ENCODE measurements at regions not wholly inside any gene's neighbourhood (a gene's known extent, or its start where the extent isn't known, plus 50 kb on each side); places are given as distances from the start of the nearest gene placed in this dataset.

DNA sequence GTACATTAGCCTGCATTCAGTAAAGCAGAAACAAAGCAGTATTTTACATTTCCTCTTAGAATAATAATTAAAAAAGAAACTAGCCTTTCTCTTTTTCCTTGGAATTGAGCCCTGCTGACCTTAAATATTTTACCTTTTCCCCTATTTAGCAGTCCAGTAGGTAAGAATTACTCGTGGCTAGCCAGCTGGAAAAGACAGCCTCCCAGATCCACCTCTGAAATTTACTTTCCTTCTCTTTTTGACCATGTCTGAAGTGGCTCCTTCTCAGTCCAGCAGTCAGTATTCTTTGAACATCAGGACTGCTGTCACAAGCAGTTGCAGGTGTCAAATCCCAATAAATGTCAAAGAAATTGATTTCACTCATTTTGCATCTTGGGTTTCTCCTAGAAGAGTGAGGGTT lies 311.5 kb upstream of the DCBLD2 start:
- DNase-seq (ENCODE audit: low read depth, low spot score) = no peak

DNA sequence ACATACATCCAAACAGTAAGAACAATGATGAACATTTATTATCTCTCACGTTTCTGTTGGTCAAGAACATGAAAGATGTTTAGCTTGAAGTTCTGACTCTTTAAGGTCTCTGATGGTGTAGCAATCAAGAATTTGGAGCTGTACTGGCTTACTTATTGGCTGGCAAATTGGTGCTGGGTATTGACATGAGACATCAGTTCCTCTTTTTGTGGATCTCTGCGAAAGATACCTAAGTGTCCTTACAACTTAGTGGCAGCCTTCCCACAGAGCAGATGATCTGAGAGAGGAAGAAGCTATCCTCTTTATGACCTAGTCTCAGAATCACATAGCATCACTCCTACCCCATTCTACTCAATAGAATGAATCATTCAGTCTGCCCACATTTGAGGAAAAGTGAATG lies 309.8 kb upstream of the DCBLD2 start:
- no peak for DNase-seq (ENCODE audit: low read depth, low spot score)

GRCh38 chr3:99199021-99199420 lies 297.5 kb upstream of the DCBLD2 start:
- DNase-seq (ENCODE audit: low read depth, low spot score) = no peak

- DNase-seq (ENCODE audit: low read depth, low spot score) = no peak
Measured at GRCh38 chr3:99191186-99191585, 289.7 kb upstream of the DCBLD2 start.

GRCh38 chr3:99188936-99189335 lies 287.4 kb upstream of the DCBLD2 start:
- no peak for DNase-seq (ENCODE audit: low read depth, low spot score)

DNA sequence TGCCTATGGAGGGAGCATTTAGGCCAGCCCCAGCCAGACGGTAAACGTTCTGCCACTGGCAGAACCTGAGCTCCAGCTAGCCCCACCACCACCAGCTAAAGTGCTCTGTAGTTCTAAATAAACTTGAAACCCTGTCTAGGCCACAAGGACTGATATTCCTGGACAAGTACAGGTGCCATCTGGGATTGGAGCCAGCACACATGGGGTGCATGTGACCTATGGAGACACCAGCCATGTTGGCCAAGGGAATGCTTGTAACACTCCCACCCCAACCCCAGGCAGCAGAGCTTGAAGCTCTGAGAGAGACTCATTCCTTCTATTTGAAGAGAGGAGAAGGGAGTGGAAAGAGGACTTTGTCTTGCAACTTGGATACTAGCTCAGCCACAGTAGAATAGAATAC lies 284.5 kb upstream of the DCBLD2 start:
- no peak for DNase-seq (ENCODE audit: low read depth, low spot score)

DNA sequence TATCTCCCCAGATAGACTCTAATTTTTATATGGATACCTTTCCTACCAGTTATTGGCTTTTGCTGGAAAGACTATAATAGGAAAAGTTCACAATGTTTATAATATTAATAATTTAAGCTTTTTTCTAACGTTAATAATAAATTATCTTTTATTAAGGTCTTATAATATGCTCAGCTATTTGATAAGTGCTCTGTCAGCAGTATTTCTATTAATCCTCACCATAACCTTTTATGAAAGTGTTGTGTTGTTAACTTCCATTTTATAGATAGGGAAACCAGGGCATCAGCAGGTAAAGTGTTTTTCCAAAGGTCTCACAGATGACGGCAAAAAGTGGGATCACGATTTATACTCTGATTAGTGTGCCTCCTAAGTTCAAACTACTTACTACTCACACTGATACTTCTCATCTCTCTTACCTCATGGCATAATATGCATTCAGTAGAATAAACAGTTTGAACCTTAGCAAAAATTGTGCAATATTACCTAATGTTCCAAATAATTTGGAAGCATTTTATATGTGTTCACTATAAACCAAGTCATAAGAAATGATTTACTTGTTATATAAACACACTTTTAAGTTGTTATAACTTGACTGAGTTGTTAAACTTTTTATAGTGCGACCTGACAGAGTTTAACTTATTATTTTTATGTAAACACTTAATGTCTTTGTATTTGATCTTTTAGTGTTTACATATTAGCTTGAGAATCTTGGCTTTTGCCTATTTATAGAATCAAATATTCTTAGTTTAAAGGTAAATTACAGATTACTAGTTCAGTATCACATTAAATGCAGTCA lies 274.9 kb upstream of the DCBLD2 start:
- no peak for DNase-seq (ENCODE audit: low read depth, low spot score)

DNA sequence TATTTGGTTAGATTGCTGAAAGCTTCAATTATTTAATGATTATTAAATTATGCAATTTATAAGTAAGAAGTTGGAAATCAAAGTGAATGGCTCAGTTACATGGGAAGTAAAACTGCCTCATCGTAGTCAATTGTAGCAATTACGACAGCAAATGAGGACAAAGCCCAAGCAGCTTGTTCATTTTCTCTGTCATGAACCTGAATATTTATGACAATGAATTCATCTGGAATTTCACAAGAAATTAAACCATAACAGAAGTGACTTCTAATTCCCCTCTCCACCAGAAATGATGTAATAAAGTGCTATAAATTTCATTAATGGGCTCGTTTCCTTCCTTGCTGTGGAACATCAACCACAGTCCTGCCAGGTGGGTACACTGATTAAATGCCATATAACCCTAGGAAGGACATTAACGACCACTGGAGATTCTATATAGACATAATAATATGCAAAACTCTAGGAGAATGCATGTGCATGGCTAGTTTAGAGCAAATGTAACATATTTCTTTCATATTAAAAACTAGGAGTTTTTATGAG lies 273.8 kb upstream of the DCBLD2 start:
- no peak for DNase-seq (ENCODE audit: low read depth, low spot score)

- DNase-seq (ENCODE audit: low read depth, low spot score) = peak; percentile 72
Measured at GRCh38 chr3:99172736-99173657, 271.5 kb upstream of the DCBLD2 start.

DNA sequence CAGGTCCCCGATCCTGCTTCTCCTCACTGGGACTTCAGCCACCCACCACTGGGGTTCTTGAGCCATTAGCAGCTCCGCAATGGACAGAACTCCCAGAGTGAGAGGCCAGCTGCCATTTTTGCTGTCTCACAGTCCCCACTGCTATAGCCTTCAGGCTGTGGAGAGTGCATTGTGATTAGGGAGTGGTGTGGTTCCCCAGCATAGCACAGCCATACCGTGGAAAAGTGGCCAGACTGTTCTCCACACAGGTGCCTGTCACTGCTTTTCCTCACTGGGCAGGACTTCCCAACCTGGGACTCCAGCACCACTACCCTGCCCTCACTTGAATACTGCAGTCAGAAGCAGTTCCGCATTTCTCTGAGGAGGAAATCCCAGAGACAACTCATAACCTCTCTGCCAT lies 270.3 kb upstream of the DCBLD2 start:
- no peak for DNase-seq (ENCODE audit: low read depth, low spot score)

GRCh38 chr3:99170867-99171517 lies 269.5 kb upstream of the DCBLD2 start:
- DNase-seq (ENCODE audit: low read depth, low spot score) = no peak

GRCh38 chr3:99167071-99167470 lies 265.6 kb upstream of the DCBLD2 start:
- no peak for DNase-seq (ENCODE audit: low read depth, low spot score)

DNA sequence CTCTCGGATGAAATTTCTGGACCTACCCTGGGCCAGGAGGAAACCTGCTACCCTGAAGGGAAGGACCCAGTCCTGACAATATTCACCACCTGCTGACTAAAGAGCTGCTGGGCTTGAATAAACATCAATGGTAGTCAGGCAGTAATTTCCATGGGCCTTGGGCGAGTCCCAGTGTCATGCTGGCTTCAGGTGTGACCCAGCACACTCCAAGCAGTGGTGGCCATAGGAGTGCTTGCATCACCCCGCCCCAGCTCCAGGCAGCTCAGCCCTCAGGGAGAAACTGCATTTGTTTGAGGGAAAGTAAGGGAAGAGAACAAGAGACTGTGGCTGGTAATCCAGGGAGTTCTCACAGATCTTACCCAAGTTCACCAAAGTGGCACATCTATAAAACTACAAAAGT lies 261.8 kb upstream of the DCBLD2 start:
- DNase-seq (ENCODE audit: low read depth, low spot score) = no peak

GRCh38 chr3:99159220-99159762 lies 257.8 kb upstream of the DCBLD2 start:
- no peak for DNase-seq (ENCODE audit: low read depth, low spot score)

- no peak for DNase-seq (ENCODE audit: low read depth, low spot score)
Measured at GRCh38 chr3:99145031-99145430, 243.5 kb upstream of the DCBLD2 start.

GRCh38 chr3:99143493-99143892 lies 242.0 kb upstream of the DCBLD2 start:
- DNase-seq (ENCODE audit: low read depth, low spot score) = no peak

DNA sequence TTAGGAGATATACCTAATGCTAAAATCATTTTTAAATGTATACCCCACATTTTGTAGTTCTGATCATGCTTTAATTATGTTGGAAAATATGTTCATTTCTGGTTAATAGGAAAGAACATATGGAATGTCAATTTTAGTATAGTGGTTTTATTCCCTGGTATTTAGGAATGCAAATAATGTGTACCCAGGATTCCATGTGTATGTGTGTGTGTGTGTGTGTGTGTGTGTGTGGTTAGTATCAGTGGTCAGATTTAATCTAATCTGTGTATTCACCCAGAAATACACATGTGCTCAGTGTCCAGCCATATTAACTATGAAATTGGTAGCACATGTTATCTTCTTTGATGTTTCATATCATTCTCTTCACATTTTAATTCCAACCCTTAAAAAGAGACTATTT lies 233.5 kb upstream of the DCBLD2 start:
- DNase-seq (ENCODE audit: low read depth, low spot score) = no peak

DNA sequence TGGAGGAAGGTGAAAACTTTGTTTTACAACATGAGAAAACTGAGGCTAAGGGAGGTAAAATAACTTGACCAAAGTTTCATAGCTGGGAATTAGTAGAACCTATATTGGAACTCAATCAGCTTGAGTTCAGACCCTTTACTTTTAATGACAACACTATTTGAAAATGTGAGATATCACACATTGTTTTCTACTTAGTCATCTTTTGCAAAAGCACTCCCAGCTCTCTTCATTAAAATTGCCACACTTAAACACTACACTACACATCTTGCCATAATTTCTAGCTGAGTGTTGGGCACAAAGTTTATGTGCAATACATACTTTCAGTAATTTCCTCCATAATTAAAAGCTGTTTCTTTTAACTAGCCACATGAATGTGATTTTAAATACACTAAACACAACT lies 230.4 kb upstream of the DCBLD2 start:
- no peak for DNase-seq (ENCODE audit: low read depth, low spot score)

DNA sequence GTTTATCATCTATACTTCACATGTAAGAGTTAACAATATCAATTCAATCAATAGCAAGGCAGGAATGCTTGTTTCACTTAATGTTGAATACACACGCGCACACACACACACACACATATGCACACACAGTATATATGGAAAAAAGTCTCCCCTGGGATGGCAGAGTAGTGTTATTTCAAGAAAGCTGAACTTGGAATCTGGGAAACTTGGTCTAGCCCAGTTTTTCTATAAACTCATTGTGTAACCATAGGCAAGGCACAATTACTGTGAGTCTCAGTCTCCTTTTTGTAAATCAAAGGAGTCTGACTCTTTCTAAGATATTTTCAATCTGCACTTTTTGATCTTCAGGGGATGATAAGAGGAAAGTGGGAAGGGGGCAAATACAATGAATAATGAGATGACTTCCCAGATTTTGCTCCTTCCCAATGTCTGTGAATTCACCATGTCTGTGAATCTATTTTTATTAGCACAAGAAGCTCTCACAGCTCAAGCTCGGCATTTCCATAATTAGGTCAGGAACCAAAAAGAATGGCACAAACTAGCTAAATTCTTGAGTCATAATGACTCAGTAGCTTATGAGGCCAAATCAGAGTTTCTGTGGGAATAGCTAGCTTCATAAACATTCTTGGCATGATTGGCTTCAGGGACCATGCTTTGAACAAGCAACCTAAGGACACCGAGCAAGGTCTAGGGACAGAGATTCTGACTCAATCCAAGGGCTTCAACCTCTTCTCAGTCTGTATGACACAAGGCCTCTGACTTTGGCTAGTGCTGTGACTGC lies 227.4 kb upstream of the DCBLD2 start:
- DNase-seq (ENCODE audit: low read depth, low spot score) = no peak

- no peak for DNase-seq (ENCODE audit: low read depth, low spot score)
Measured at GRCh38 chr3:99128235-99128634, 226.7 kb upstream of the DCBLD2 start.

GRCh38 chr3:99126316-99126715 lies 224.8 kb upstream of the DCBLD2 start:
- DNase-seq (ENCODE audit: low read depth, low spot score) = no peak

Data from ELF-1 (cell line).